GM12891 (cell line): ENCODE measurements at regions not wholly inside any gene's neighbourhood (a gene's known extent, or its start where the extent isn't known, plus 50 kb on each side); places are given as distances from the start of the nearest gene placed in this dataset.

ENCODE experiments used
- DNase-seq: peaks from one replicate; pipeline ENCODE4 v3.0.0; 2011; ENCODE audit warnings: low spot score; ENCODE audit not compliant: insufficient read length
- FAIRE-seq: peaks from 2 replicates; lab custom pipeline; 2011; peaks lifted over from hg19 to GRCh38; lab: Jason Lieb, UNC
- PAX5 ChIP-seq: IDR thresholded peaks from 2 replicates; pipeline ENCODE4 v1.6.1; 2011; ENCODE audit warnings: low read length, moderate library complexity, mild to moderate bottlenecking; ENCODE audit not compliant: insufficient read depth, severe bottlenecking
- POLR2A ChIP-seq: IDR thresholded peaks from 2 replicates; pipeline ENCODE4 v1.6.1; 2011; ENCODE audit warnings: low read depth, low read length, control low read depth
- POLR2AphosphoS5 ChIP-seq: IDR thresholded peaks from 2 replicates; pipeline ENCODE4 v1.6.1; 2011; ENCODE audit warnings: low read depth, low read length, control low read depth
- POU2F2 ChIP-seq: IDR thresholded peaks from 2 replicates; pipeline ENCODE4 v1.6.1; 2011; ENCODE audit warnings: low read depth, mild to moderate bottlenecking, control low read depth, low read length, moderate library complexity
- SPI1 ChIP-seq: IDR thresholded peaks from 2 replicates; pipeline ENCODE4 v1.6.1; 2011; ENCODE audit warnings: low read depth, low read length, control low read depth
- TAF1 ChIP-seq: IDR thresholded peaks from 2 replicates; pipeline ENCODE4 v1.6.1; 2011; ENCODE audit warnings: low read depth, low read length, control low read depth

DNA sequence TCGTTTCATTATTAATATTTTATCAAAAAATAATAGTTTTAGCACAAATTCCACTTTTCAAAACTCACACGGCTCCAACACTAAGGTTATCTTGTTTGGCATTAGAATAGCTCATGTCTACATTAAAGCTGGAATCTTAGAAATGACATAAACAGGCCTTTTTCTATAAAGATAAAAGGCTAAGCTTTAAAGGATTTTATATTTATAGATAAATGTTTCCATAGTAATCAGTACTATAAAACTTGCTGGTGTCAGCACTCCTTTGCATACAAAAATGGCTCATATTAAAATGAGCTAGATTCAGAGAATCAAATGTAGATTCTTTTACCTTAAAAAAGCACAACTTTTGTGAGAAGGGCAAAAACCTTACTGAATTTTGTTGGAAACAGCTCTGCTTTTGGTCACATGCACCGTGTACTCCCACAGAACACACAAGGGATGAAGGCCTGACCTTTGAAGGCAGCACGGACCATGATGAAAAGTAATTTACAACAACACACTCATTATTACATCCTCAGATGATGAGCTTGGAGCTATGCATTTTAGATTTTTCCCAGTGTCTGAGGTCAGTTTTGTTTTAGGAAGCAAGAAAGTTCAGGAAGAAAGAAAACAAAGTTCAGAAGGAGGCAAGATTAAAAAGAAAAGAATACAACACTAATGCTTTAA is 202.8 kb downstream of the BCAT1 start:
- no peak for FAIRE-seq
- TF ChIP-seq PAX5 (no peak), SPI1 (no peak), TAF1 (no peak), POLR2AphosphoS5 (no peak), POU2F2 (no peak), POLR2A (no peak)

DNA sequence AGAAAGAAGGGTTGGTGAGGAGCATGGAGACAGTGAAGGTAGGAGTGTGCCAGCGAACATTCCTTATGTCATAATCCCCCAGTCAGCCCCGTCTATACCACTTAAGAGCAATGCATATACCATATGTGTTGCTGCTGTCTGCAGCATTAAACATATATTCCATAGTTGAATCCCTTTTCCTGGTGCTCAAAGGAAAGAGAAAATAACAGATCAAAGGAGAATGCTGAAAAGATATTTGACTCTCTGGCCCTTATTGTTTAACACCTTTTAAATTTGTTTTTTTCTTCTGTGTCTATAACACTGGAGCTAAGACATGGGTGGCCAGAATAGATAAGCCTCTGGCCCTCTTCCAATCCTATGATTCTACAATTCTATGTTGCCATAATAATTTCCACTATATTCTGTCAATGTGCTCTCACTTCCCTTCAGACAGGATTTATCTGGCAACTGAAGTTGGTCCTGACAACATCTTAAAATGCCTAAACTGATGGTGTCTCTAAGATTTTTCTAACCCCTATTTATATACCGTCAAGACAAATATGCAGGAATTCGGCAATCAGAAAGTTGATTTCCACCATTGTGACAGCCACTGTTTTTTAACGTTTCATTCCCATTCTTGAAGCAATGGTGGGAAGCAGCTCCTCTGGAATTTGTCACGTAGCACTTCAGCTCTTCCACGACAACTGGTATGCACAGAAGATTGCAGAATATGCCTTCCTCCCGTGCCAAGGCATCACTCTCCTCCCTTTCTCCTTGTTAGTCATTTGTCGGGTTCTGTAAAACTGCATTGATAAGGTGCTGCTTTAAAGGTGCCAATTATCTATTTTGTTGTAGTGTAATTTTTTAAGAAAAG is 204.7 kb downstream of the BCAT1 start:
- no peak for TF ChIP-seq POLR2AphosphoS5
- TF ChIP-seq SPI1, result no peak
- no peak for TF ChIP-seq POU2F2
- no peak for TF ChIP-seq PAX5
- no peak for TF ChIP-seq POLR2A
- no peak for TF ChIP-seq TAF1
- FAIRE-seq (no peak), DNase-seq (no peak)

More for the DNA sequence above, 202.8 kb downstream of the BCAT1 start:
- no peak for DNase-seq

GRCh38 chr12:24742378-24742777 is 206.5 kb downstream of the BCAT1 start:
- no peak for FAIRE-seq
- DNase-seq, result peak; percentile 25

DNA sequence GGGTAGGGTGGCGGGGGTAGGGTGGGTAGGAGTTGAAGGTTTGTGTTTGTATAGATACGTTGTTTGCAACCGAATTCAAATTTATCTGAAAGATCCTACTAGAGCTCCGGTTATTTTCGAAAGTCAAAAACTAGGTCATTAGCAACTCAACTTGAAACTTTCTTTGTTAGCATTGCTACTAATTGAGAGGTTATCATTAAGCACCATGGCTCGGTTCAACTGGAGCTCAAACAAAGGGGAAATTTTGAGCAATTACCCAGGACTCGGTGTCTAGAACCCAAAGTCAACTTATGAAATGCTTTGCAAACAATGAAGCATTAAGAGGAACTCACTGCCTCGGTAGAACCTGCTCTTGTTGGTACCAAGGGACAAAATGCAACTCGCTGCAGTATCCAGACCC is 207.7 kb downstream of the BCAT1 start:
- peak; percentile 78 for FAIRE-seq
- no peak for TF ChIP-seq POLR2AphosphoS5
- no peak for TF ChIP-seq TAF1
- no peak for TF ChIP-seq POU2F2
- DNase-seq, result no peak

More at GRCh38 chr12:24742378-24742777, 206.5 kb downstream of the BCAT1 start:
- TF ChIP-seq POLR2AphosphoS5 (no peak), SPI1 (peak; percentile 76), TAF1 (no peak), PAX5 (peak; percentile 93)

- FAIRE-seq (no peak), DNase-seq (no peak)
- TF ChIP-seq TAF1 (no peak), POU2F2 (no peak), PAX5 (no peak), POLR2AphosphoS5 (no peak), POLR2A (no peak), SPI1 (no peak)
Measured at GRCh38 chr12:24739106-24739779, 209.7 kb downstream of the BCAT1 start.

DNA sequence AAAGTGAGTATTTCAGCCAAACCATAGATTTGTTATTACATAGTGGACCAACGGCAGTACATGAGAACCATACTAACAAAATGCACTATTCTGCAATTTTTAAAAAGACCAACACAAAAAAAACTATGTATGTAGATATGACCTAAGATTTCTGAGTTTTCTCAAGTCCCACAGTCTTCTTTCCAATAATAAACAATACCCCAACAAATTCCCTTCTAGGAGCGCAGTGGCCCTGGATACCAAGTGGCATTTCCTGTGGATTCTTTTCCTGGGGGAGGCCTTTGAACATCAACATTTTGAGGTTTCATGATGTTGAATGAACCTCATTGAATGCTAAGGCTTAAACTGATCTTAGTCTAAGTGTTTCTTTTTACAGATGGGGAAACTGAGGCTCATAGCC is 210.5 kb downstream of the BCAT1 start:
- TF ChIP-seq POLR2A (no peak), POLR2AphosphoS5 (no peak), PAX5 (no peak), POU2F2 (no peak), TAF1 (no peak), SPI1 (no peak)
- FAIRE-seq, result no peak
- DNase-seq, result no peak

DNA sequence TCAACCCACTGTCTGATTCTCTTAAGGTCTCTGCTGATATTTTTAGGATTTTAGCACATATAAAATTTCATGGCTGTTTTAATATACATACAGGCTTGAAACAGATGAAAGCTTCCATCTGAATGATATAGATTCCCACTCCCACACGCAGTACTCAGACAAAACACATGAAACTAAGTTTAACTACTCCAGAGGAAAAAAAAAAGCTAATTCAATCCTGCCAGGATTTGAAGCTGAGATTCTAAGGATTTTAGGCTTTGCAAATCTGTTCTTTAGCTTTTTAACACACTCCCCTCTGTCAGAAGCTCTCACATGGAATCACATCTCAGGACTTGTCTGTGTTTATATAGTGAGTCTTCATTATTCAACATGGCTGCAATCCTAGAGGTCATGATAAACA is 217.3 kb downstream of the BCAT1 start:
- TF ChIP-seq PAX5 (no peak), POLR2AphosphoS5 (no peak), POU2F2 (no peak), TAF1 (no peak), SPI1 (no peak), POLR2A (no peak)
- DNase-seq, result no peak
- FAIRE-seq, result no peak

DNA sequence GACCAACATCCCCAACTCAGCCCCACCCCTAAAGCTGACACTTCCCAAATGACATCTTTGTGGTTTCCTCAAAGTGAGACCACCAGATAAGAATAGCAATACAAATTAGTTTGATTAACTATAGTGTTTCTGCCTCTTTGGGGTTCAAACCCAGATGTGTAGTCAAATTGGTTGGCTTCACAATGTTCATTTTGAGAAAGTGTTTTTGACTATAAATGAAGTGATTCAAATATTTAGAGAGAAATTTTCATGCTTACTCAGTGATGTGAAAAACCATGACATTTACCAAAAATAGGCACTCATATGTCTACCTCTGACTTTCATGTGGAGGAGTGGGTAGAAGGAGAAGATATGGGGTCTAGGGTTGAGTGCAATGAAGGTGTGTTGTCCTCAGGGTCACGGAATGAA is 218.4 kb downstream of the BCAT1 start:
- peak; percentile 31 for FAIRE-seq
- TF ChIP-seq SPI1, result no peak
- no peak for TF ChIP-seq PAX5
- TF ChIP-seq TAF1, result no peak
- no peak for TF ChIP-seq POLR2A
- TF ChIP-seq POLR2AphosphoS5, result no peak
- no peak; the same call in 1 of the 2 replicates for TF ChIP-seq POU2F2
- no peak for DNase-seq

DNA sequence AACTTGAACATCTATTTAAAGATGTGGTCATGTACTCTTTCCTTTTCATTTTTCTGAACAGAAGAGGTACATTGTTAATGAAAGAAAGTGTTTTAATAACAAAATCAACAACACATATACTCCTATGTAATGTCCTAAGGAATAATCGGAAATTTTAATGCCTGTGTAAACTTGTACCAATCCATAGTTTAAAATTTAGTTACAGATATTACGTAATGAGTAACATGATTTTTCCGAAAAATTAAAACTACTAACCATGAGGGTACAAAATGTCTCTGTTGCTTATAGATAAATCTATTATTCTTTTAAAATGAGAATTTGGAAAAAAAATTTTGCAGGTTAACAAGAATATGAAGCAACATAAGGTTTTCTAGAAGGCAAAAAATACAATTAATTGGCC is 220.1 kb downstream of the BCAT1 start:
- TF ChIP-seq SPI1 (no peak), TAF1 (no peak), PAX5 (no peak), POLR2AphosphoS5 (no peak), POU2F2 (no peak), POLR2A (no peak)
- FAIRE-seq (no peak), DNase-seq (no peak)
